Neural crest cell (in vitro differentiated cells): ENCODE measurements at regions not wholly inside any gene's neighbourhood (a gene's known extent, or its start where the extent isn't known, plus 50 kb on each side); places are given as distances from the start of the nearest gene placed in this dataset.

Experiments used
- DNase-seq: peaks from one replicate; pipeline ENCODE4 v3.0.0; 2021; ENCODE audit warnings: low read depth, mixed read lengths, low spot score
- H3K27ac Mint-ChIP-seq: one replicate; pipeline ENCODE4 v1.8.0; 2021; ENCODE audit warnings: mild to moderate bottlenecking, mixed read lengths; ENCODE audit not compliant: unreplicated experiment
- H3K27me3 Mint-ChIP-seq: 2 replicates; pipeline ENCODE4 v1.8.0; 2021; ENCODE audit warnings: low read depth, mild to moderate bottlenecking, mixed read lengths
- H3K36me3 Mint-ChIP-seq: 2 replicates; pipeline ENCODE4 v1.8.0; 2021; ENCODE audit warnings: low read depth, mild to moderate bottlenecking, mixed read lengths
- H3K4me1 Mint-ChIP-seq: 2 replicates; pipeline ENCODE4 v1.8.0; 2021; ENCODE audit warnings: mixed read lengths
- H3K4me3 Mint-ChIP-seq: one replicate; pipeline ENCODE4 v1.8.0; 2021; ENCODE audit warnings: mild to moderate bottlenecking, mixed read lengths
- H3K9me3 Mint-ChIP-seq: 2 replicates; pipeline ENCODE4 v1.8.0; 2021; ENCODE audit warnings: mixed read lengths
- CTCF ChIP-seq: fragments of 200-600 bp; sonication (generic); conservative IDR thresholded peaks from 2 replicates; pipeline ENCODE4 v1.5.0; 2021; ENCODE audit warnings: antibody characterized with exemption, mild to moderate bottlenecking

- peaks cover 6% of the 10 kb centered on the region for H3K4me1 Mint-ChIP-seq
- no peak for DNase-seq
- peaks cover 6% of the 10 kb centered on the region for H3K9me3 Mint-ChIP-seq
- H3K27ac Mint-ChIP-seq = no peak overlapping the region
- H3K4me3 Mint-ChIP-seq = no peak overlapping the region
- TF ChIP-seq CTCF = no peak
- H3K36me3 Mint-ChIP-seq = peaks cover 5% of the 10 kb centered on the region
- no peaks in the 10 kb centered on the region for H3K27me3 Mint-ChIP-seq
Observed at GRCh38 chr14:87829543-87829942, 163.4 kb downstream of the GALC start.

- no peaks in the 10 kb centered on the region for H3K36me3 Mint-ChIP-seq
- no peaks in the 10 kb centered on the region for H3K4me1 Mint-ChIP-seq
- DNase-seq = no peak
- H3K27me3 Mint-ChIP-seq = no peaks in the 10 kb centered on the region
- no peak overlapping the region for H3K27ac Mint-ChIP-seq
- H3K4me3 Mint-ChIP-seq = no peak overlapping the region
- no peak for TF ChIP-seq CTCF
- H3K9me3 Mint-ChIP-seq = no peaks in the 10 kb centered on the region
Observed at GRCh38 chr14:87824266-87824665, 168.7 kb downstream of the GALC start.

DNA sequence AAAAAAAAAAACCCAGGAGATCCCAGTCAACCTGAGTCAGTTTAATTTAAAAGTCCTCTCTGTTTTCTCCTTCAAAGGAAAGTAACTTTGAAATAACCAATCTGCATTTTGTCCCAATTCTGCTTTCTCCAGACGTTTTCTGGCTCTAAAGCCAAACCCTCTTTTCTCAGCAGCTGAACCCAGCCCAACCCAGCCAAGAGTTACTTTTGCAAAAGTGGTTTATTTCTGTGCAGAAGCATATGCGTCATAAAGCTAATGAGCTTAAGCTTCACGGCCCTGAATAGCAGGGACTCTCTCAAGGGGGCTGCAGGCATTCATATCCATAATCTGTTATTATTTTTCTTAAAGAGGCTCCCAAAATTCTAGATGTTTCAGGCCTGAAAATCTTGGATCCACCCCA lies 176.6 kb downstream of the GALC start:
- no peaks in the 10 kb centered on the region for H3K36me3 Mint-ChIP-seq
- TF ChIP-seq CTCF = no peak
- H3K4me1 Mint-ChIP-seq = no peaks in the 10 kb centered on the region
- H3K27ac Mint-ChIP-seq = no peak overlapping the region
- DNase-seq = no peak
- peaks cover 4% of the 10 kb centered on the region for H3K27me3 Mint-ChIP-seq
- no peak overlapping the region for H3K4me3 Mint-ChIP-seq
- peaks cover 10% of the 10 kb centered on the region for H3K9me3 Mint-ChIP-seq

GRCh38 chr14:87815121-87815520 lies 177.9 kb downstream of the GALC start:
- peaks cover 10% of the 10 kb centered on the region for H3K9me3 Mint-ChIP-seq
- DNase-seq = no peak
- H3K27me3 Mint-ChIP-seq = peaks cover 4% of the 10 kb centered on the region
- H3K27ac Mint-ChIP-seq = no peak overlapping the region
- TF ChIP-seq CTCF = no peak
- H3K36me3 Mint-ChIP-seq = no peaks in the 10 kb centered on the region
- no peak overlapping the region for H3K4me3 Mint-ChIP-seq
- no peaks in the 10 kb centered on the region for H3K4me1 Mint-ChIP-seq

GRCh38 chr14:87813686-87814085 lies 179.3 kb downstream of the GALC start:
- Mint-ChIP-seq H3K27me3 (peaks cover 4% of the 10 kb centered on the region), H3K9me3 (peaks cover 6% of the 10 kb centered on the region), H3K4me1 (no peaks in the 10 kb centered on the region), H3K36me3 (no peaks in the 10 kb centered on the region), H3K27ac (no peak overlapping the region), H3K4me3 (no peak overlapping the region)
- DNase-seq = no peak
- no peak for TF ChIP-seq CTCF

DNA sequence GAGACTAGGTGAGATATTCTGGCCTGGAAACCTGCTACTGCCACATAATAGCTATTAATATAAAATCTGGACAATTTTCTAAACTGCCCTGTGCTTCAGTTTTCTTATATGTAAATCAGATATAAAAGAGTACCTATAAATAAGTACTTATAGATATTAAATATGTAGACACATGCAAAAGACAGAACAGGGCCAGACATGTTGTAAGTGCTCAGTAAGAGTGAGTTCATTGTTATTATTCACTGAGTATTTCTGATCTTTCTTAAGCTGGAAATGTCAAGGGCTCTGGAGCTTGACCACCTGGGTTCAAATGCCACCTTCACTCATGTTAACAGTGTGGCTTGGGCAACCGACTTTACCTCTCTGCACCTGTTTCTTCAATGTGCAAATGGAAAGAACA lies 179.8 kb downstream of the GALC start:
- Mint-ChIP-seq H3K36me3 (no peaks in the 10 kb centered on the region), H3K9me3 (peaks cover 4% of the 10 kb centered on the region), H3K4me1 (no peaks in the 10 kb centered on the region), H3K27ac (no peak overlapping the region), H3K4me3 (no peak overlapping the region), H3K27me3 (peaks cover under 1% of the 10 kb centered on the region)
- no peak for TF ChIP-seq CTCF
- DNase-seq = no peak
